ENCODE measurements at regions not wholly inside any gene's neighbourhood (a gene's known extent, or its start where the extent isn't known, plus 50 kb on each side); places are given as distances from the start of the nearest gene placed in this dataset.

DNA sequence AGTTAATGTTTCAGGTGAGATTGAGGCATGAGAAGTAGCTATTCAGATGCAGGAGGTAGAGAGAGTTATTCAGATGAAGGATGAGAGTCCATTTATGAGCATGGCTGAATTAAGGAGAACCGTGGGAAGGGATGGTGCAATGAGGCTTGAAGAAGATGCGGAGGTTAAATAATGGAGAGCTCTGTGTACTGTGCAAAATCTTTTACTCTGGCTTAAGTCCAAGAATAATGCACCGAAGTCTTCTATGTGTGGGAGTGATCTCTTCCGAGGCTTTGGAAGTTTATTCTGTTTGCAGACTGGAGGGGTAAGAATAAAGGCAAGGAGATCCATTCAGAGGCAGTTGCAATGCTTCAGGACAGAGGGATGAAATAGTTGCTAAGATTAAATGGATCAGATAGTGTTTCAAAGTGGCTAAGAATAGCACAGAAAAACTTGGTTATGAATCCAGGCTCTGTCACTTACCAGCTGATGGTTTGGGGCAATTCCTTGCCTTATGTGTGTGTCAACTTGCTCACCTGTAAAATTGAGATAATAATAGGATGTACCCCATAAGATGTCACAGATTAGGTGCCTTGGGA is 467.1 kb downstream of the HDGFL1 start:
- no peaks in the 10 kb centered on the region for H3K9me2 ChIP-seq (ENCODE audit: low read depth, low read length)
- TF ChIP-seq EZH2 (IDR thresholded peaks at IDR 0.05; ENCODE audit: borderline replicate concordance, low read length) (no peak), CTCF (IDR thresholded peaks at IDR 0.05; ENCODE audit: low read length) (no peak)
- no peaks in the 10 kb centered on the region for H3K4me1 ChIP-seq (ENCODE audit: insufficient read depth, low read length, severe bottlenecking)
- H3K4me2 ChIP-seq (ENCODE audit: low read length) = no peak overlapping the region
- H3K9me3 ChIP-seq (ENCODE audit: low read length) = no peaks in the 10 kb centered on the region
- no peaks in the 10 kb centered on the region for H3K36me3 ChIP-seq (ENCODE audit: insufficient read depth, low read length)
- no peak overlapping the region for H3K4me3 ChIP-seq (ENCODE audit: low read depth, low read length, poor library complexity, severe bottlenecking)
- H4K20me1 ChIP-seq (ENCODE audit: insufficient read depth, low read length) = no peaks in the 10 kb centered on the region
- no peak overlapping the region for H3K27ac ChIP-seq (ENCODE audit: low read depth, low read length, poor library complexity, severe bottlenecking)
- H2AFZ ChIP-seq (ENCODE audit: low read length) = no peak overlapping the region
- no peak overlapping the region for H3K9ac ChIP-seq (ENCODE audit: low read length)
- no peaks in the 10 kb centered on the region for H3F3A ChIP-seq (ENCODE audit: insufficient read depth, low read length)
- no peaks in the 10 kb centered on the region for H3K79me2 ChIP-seq (ENCODE audit: insufficient read depth, low read length)
- H3K27me3 ChIP-seq (ENCODE audit: insufficient read depth, low read length) = no peaks in the 10 kb centered on the region

- Histone ChIP-seq H3K4me2 (ENCODE audit: low read length) (no peak overlapping the region), H3K27ac (ENCODE audit: low read depth, low read length, poor library complexity, severe bottlenecking) (no peak overlapping the region), H3K9me3 (ENCODE audit: low read length) (no peaks in the 10 kb centered on the region), H3F3A (ENCODE audit: insufficient read depth, low read length) (no peaks in the 10 kb centered on the region), H3K4me1 (ENCODE audit: insufficient read depth, low read length, severe bottlenecking) (no peaks in the 10 kb centered on the region), H3K36me3 (ENCODE audit: insufficient read depth, low read length) (no peaks in the 10 kb centered on the region), H2AFZ (ENCODE audit: low read length) (no peak overlapping the region), H3K27me3 (ENCODE audit: insufficient read depth, low read length) (no peaks in the 10 kb centered on the region), H3K79me2 (ENCODE audit: insufficient read depth, low read length) (no peaks in the 10 kb centered on the region), H4K20me1 (ENCODE audit: insufficient read depth, low read length) (no peaks in the 10 kb centered on the region), H3K9me2 (ENCODE audit: low read depth, low read length) (no peaks in the 10 kb centered on the region), H3K4me3 (ENCODE audit: low read depth, low read length, poor library complexity, severe bottlenecking) (no peak overlapping the region), H3K9ac (ENCODE audit: low read length) (no peak overlapping the region)
- TF ChIP-seq EZH2 (IDR thresholded peaks at IDR 0.05; ENCODE audit: borderline replicate concordance, low read length) = no peak
- no peak for TF ChIP-seq CTCF (IDR thresholded peaks at IDR 0.05; ENCODE audit: low read length)
Measured at GRCh38 chr6:23040899-23041298, 471.5 kb downstream of the HDGFL1 start.

- Histone ChIP-seq H3K9me3 (ENCODE audit: low read length) (no peaks in the 10 kb centered on the region), H3K9me2 (ENCODE audit: low read depth, low read length) (no peaks in the 10 kb centered on the region), H3K27ac (ENCODE audit: low read depth, low read length, poor library complexity, severe bottlenecking) (no peak overlapping the region), H3K9ac (ENCODE audit: low read length) (no peak overlapping the region), H4K20me1 (ENCODE audit: insufficient read depth, low read length) (no peaks in the 10 kb centered on the region), H3K36me3 (ENCODE audit: insufficient read depth, low read length) (no peaks in the 10 kb centered on the region), H3K79me2 (ENCODE audit: insufficient read depth, low read length) (no peaks in the 10 kb centered on the region), H3K27me3 (ENCODE audit: insufficient read depth, low read length) (no peaks in the 10 kb centered on the region), H3K4me2 (ENCODE audit: low read length) (no peak overlapping the region), H3K4me3 (ENCODE audit: low read depth, low read length, poor library complexity, severe bottlenecking) (no peak overlapping the region), H2AFZ (ENCODE audit: low read length) (no peak overlapping the region), H3K4me1 (ENCODE audit: insufficient read depth, low read length, severe bottlenecking) (no peaks in the 10 kb centered on the region), H3F3A (ENCODE audit: insufficient read depth, low read length) (no peaks in the 10 kb centered on the region)
- TF ChIP-seq CTCF (IDR thresholded peaks at IDR 0.05; ENCODE audit: low read length) = no peak
- no peak for TF ChIP-seq EZH2 (IDR thresholded peaks at IDR 0.05; ENCODE audit: borderline replicate concordance, low read length)
Measured at GRCh38 chr6:23045280-23045679, 475.9 kb downstream of the HDGFL1 start.

Data from OCI-LY1 (cell line).